HepG2 (cell line): ENCODE measurements at regions not wholly inside any gene's neighbourhood (a gene's known extent, or its start where the extent isn't known, plus 50 kb on each side); places are given as distances from the start of the nearest gene placed in this dataset.

Experiments
- ATAC-seq: fragments of 200-7000 bp; cut with Tn5 transposase; 3 replicates; pipeline ENCODE4 v1.9.1; 2020; ENCODE audit warnings: mild to moderate bottlenecking, moderate library complexity
- BruUV-seq: library from RNA; stranded (reverse); fragments of 400-500 nt; replicated peaks from 2 replicates; lab custom pipeline; 2021; lab: Mats Ljungman, UMichigan
- CTCF ChIA-PET: fragments of 300-600 bp; formaldehyde crosslinking; extraction: SDS; loops from one replicate; lab custom pipeline; 2021; ENCODE audit warnings: low total read pairs, inconsistent platforms, low intra/inter-chr PET ratio; lab: Yijun Ruan, JAX
- POLR2A ChIA-PET: fragments of 350-600 bp; sonication (Branson Sonifier 250); formaldehyde crosslinking; loops from one replicate; lab custom pipeline; 2020; ENCODE audit warnings: antibody characterized with exemption, inconsistent platforms; lab: Yijun Ruan, JAX
- DNase-seq: peaks from one replicate; pipeline ENCODE4 v3.0.0-alpha.2; 2015; ENCODE audit warnings: low spot score
- FAIRE-seq: peaks from 3 replicates; lab custom pipeline; 2011; peaks lifted over from hg19 to GRCh38; lab: Jason Lieb, UNC
- H2AFZ ChIP-seq: one replicate; pipeline ENCODE4 v1.6.1; 2011; ENCODE audit warnings: low read length, inconsistent platforms
- H3K27ac ChIP-seq: fragments of 300-600 bp; 3 replicates; pipeline ENCODE4 v1.8.0; 2011; ENCODE audit warnings: mixed run types, mild to moderate bottlenecking, mixed read lengths, low read length, inconsistent platforms; ENCODE audit not compliant: insufficient read depth; ENCODE audit errors: extremely low read length
- H3K27me3 ChIP-seq, 2 experiments: fragments of 200-600 bp in 1 of 2; 2 replicates in 1 of 2; 3 replicates in 1 of 2; pipeline versions ENCODE4 v1.6.0 to v1.8.0; 2011; ENCODE audit warnings: low read length in 2 of 2, mild to moderate bottlenecking in 2 of 2, moderate library complexity in 2 of 2, inconsistent platforms in 1 of 2; ENCODE audit not compliant: insufficient read depth in 2 of 2, control insufficient read depth in 1 of 2
- H3K36me3 ChIP-seq, 2 experiments: fragments of 200-600 bp in 1 of 2; replicated peaks in 1 of 2; 2 replicates in 1 of 2; 3 replicates in 1 of 2; pipeline versions ENCODE4 v1.5.1 to v1.8.0; 2011; ENCODE audit warnings: low read length in 2 of 2, inconsistent platforms in 1 of 2; ENCODE audit not compliant: insufficient read depth in 2 of 2, control insufficient read depth in 1 of 2
- H3K4me1 ChIP-seq: 2 replicates; pipeline ENCODE4 v1.5.1; 2012; ENCODE audit warnings: low read length, inconsistent platforms; ENCODE audit not compliant: insufficient read depth
- H3K4me2 ChIP-seq: 2 replicates; pipeline ENCODE4 v1.6.0; 2011; ENCODE audit warnings: low read depth, low read length, inconsistent platforms
- H3K4me3 ChIP-seq, 3 experiments: fragments of 200-600 bp in 1 of 3; sonication (generic), shearing (Covaris generic) in 1 of 3; replicated peaks in 1 of 3; 2 replicates each; pipeline ENCODE4 v1.5.1; 2011 to 2016; ENCODE audit warnings: low read length in 3 of 3, inconsistent platforms in 2 of 3, low read depth in 2 of 3, mild to moderate bottlenecking in 2 of 3, control low read depth in 1 of 3, mixed read lengths in 1 of 3; ENCODE audit not compliant: insufficient read depth in 1 of 3
- H3K79me2 ChIP-seq: one replicate; pipeline ENCODE4 v1.6.1; 2011; ENCODE audit warnings: low read length, inconsistent platforms; ENCODE audit not compliant: insufficient read depth
- H3K9ac ChIP-seq: 2 replicates; pipeline ENCODE4 v1.6.0; 2011; ENCODE audit warnings: mild to moderate bottlenecking, low read depth, low read length, inconsistent platforms; ENCODE audit not compliant: insufficient read depth
- H3K9me3 ChIP-seq: 2 replicates; pipeline ENCODE4 v1.5.1; 2012; ENCODE audit warnings: mild to moderate bottlenecking, low read length
- H4K20me1 ChIP-seq: 2 replicates; pipeline ENCODE4 v1.6.0; 2011; ENCODE audit warnings: inconsistent platforms, mild to moderate bottlenecking, low read length, moderate library complexity; ENCODE audit not compliant: insufficient read depth
- ASH2L ChIP-seq: fragments of 300-600, 200-600 bp; sonication (generic); IDR thresholded peaks from 2 replicates; pipeline ENCODE4 v1.7.0; 2017; ENCODE audit warnings: low read depth, mild to moderate bottlenecking, moderate library complexity, mixed read lengths, low read length; ENCODE audit not compliant: insufficient read length
- DRAP1 ChIP-seq: IDR thresholded peaks from 2 replicates; pipeline ENCODE4 v1.6.1; 2016; ENCODE audit warnings: missing genetic modification reagents, missing compliant biosample characterization
- HOXA9 ChIP-seq: sonication (generic); formaldehyde crosslinking; IDR thresholded peaks from 2 replicates; pipeline ENCODE4 v1.8.1; 2022; ENCODE audit warnings: missing genetic modification reagents, mild to moderate bottlenecking, moderate library complexity, borderline replicate concordance
- NR2F6 ChIP-seq, 2 experiments: IDR thresholded peaks; 2 replicates each; pipeline ENCODE4 v1.6.1; 2016; ENCODE audit warnings: antibody characterized with exemption in 1 of 2, mild to moderate bottlenecking in 1 of 2
- POLR2A ChIP-seq, 2 experiments: IDR thresholded peaks; 2 replicates each; pipeline ENCODE4 v1.6.1; 2011; ENCODE audit warnings: low read depth in 2 of 2, low read length in 2 of 2, mild to moderate bottlenecking in 1 of 2, moderate library complexity in 1 of 2; ENCODE audit not compliant: insufficient read depth in 1 of 2
- RERE ChIP-seq: IDR thresholded peaks from 2 replicates; pipeline ENCODE4 v1.6.1; 2016; ENCODE audit warnings: low read depth, missing genetic modification reagents, missing compliant biosample characterization
- SALL1 ChIP-seq: sonication (generic); formaldehyde crosslinking; IDR thresholded peaks from 2 replicates; pipeline ENCODE4 v1.8.0; 2022; ENCODE audit warnings: mild to moderate bottlenecking, missing genetic modification reagents
- ZKSCAN5 ChIP-seq: sonication (generic); formaldehyde crosslinking; IDR thresholded peaks from 2 replicates; pipeline ENCODE4 v1.5.1; 2020; ENCODE audit warnings: mild to moderate bottlenecking, missing genetic modification reagents
- ZNF121 ChIP-seq: sonication (generic); formaldehyde crosslinking; IDR thresholded peaks from 2 replicates; pipeline ENCODE4 v1.5.0; 2020; ENCODE audit warnings: mild to moderate bottlenecking, missing genetic modification reagents
- ZNF784 ChIP-seq: sonication (generic); formaldehyde crosslinking; IDR thresholded peaks from 2 replicates; pipeline ENCODE4 v1.5.1; 2020; ENCODE audit warnings: missing genetic modification reagents, mild to moderate bottlenecking, borderline replicate concordance
- WGBS: methylation state at CpG from one replicate; pipeline ENCODE4 v1.1.6; 2017; ENCODE audit warnings: low lambda C conversion rate; 5-methylcytosine and 5-hydroxymethylcytosine counted together
- in situ Hi-C: cut with HindIII; loops from 2 replicates; pipeline ENCODE4 v1.10.0; 2017; ENCODE audit warnings: low pct_unique_long_range_greater_than_20kb; ENCODE audit not compliant: extremely low pct_ligation_motif_present
- intact Hi-C: fragments of 100-400 bp; cut with micrococcal nuclease; formaldehyde crosslinking; loops from one replicate; pipeline ENCODE4 v1.10.0; 2022; ENCODE audit not compliant: unreplicated experiment

GRCh38 chrX:109827772-109828171 is 94.7 kb upstream of the ACSL4 start:
- H2AFZ ChIP-seq, result no peak overlapping the region
- ChIA-PET POLR2A (interaction anchor here (0.9 to 2.1 kb wide), 6 partner anchors 9 to 115 kb away, joined by 3 to 13 read pairs (median 6); partner anchors contain the start of gene ACSL4), CTCF (no interaction called here)
- no TSS peak for BruUV-seq
- peaks cover 94% of the 10 kb centered on the region for H3K4me1 ChIP-seq
- in situ Hi-C loops (loop anchor here (10.0 kb wide), 1 partner anchor 93 kb away; the partner anchor contains the start of gene ACSL4), intact Hi-C loops (no loop called here)
- no peaks in the 10 kb centered on the region for H3K27me3 ChIP-seq
- H4K20me1 ChIP-seq, result no peaks in the 10 kb centered on the region
- no peaks in the 10 kb centered on the region for H3K9me3 ChIP-seq
- 93% methylated on average over 4 of the region's 4 CpGs for WGBS
- no peaks in the 10 kb centered on the region for H3K36me3 ChIP-seq
- no peak overlapping the region for H3K4me3 ChIP-seq
- ATAC-seq (no peak), DNase-seq (no peak), FAIRE-seq (no peak)
- TF ChIP-seq ZNF121 (CRISPR knock-in tag), result peak; percentile 90
- no peak for TF ChIP-seq ZNF784 (CRISPR knock-in tag)
- no peak overlapping the region for H3K4me2 ChIP-seq
- H3K79me2 ChIP-seq, result peaks cover 5% of the 10 kb centered on the region
- H3K9ac ChIP-seq, result no peak overlapping the region; the same call in 1 of the 2 replicates
- peak overlapping the region; percentile 57 for H3K27ac ChIP-seq

GRCh38 chrX:109830157-109830703 is 97.2 kb upstream of the ACSL4 start:
- peak; percentile 52 for DNase-seq
- BruUV-seq, result no TSS peak
- in situ Hi-C loops, result no loop called here
- Histone ChIP-seq H4K20me1 (no peaks in the 10 kb centered on the region), H3K27me3 (no peaks in the 10 kb centered on the region), H3K9ac (peak overlapping the region; percentile 69), H3K79me2 (peaks cover 2% of the 10 kb centered on the region), H3K4me3 (peak overlapping the region in 1 of 3 experiments; percentile 37; a peak in 1 of 6 replicates), H3K4me1 (peaks cover 73% of the 10 kb centered on the region), H3K9me3 (no peaks in the 10 kb centered on the region), H3K4me2 (peak overlapping the region; percentile 73), H2AFZ (no peak overlapping the region), H3K36me3 (no peaks in the 10 kb centered on the region), H3K27ac (peak overlapping the region; percentile 96)
- ChIA-PET POLR2A (interaction anchor here (0.7 to 2.0 kb wide), 21 partner anchors 8 to 118 kb away, joined by 3 to 17 read pairs (median 5); partner anchors contain the start of gene ACSL4), CTCF (no interaction called here)
- no peak for FAIRE-seq
- no CpG with 5 or more reads among the region's 3 CpGs for WGBS
- peak; percentile 77 for ATAC-seq
- intact Hi-C loops, result loop anchor here (5.0 kb wide), 1 partner anchor 88 kb away; no protein-coding TSS in a partner anchor
- peak; percentile 29 to 42; a peak in 2 of 4 replicates for TF ChIP-seq POLR2A (IDR thresholded peaks at IDR 0.05; ENCODE audit: insufficient read depth in 1 of 2, low read depth in 2 of 2, low read length in 2 of 2)
- TF ChIP-seq DRAP1, result 0 out of 2 replicates have a peak, but pooled peaks have one; percentile 46
- no peak for TF ChIP-seq ZKSCAN5 (CRISPR knock-in tag)
- TF ChIP-seq RERE (CRISPR knock-in tag), result no peak
- peak; percentile 21; the same call in 1 of the 2 replicates for TF ChIP-seq SALL1 (CRISPR knock-in tag)
- no peak for TF ChIP-seq NR2F6 (IDR thresholded peaks at IDR 0.05)
- TF ChIP-seq NR2F6 (CRISPR knock-in tag; IDR thresholded peaks at IDR 0.05), result no peak
- TF ChIP-seq HOXA9 (CRISPR knock-in tag), result no peak
- TF ChIP-seq ASH2L, result peak; percentile 67
